Endothelial cell (in vitro differentiated cells): ENCODE measurements at regions not wholly inside any gene's neighbourhood (a gene's known extent, or its start where the extent isn't known, plus 50 kb on each side); places are given as distances from the start of the nearest gene placed in this dataset.

Experiments used
- DNase-seq: peaks from one replicate; pipeline ENCODE4 v3.0.0; 2021; ENCODE audit warnings: low spot score
- H3K27ac Mint-ChIP-seq: one replicate; pipeline ENCODE4 v1.8.0; 2021; ENCODE audit warnings: mixed read lengths, inconsistent platforms; ENCODE audit not compliant: unreplicated experiment
- H3K27me3 Mint-ChIP-seq: one replicate; pipeline ENCODE4 v1.8.0; 2021; ENCODE audit warnings: mild to moderate bottlenecking, moderate library complexity, mixed read lengths, inconsistent platforms; ENCODE audit not compliant: unreplicated experiment
- H3K36me3 Mint-ChIP-seq: one replicate; pipeline ENCODE4 v1.8.0; 2021; ENCODE audit warnings: mild to moderate bottlenecking, low read depth, mixed read lengths, inconsistent platforms; ENCODE audit not compliant: unreplicated experiment
- H3K4me1 Mint-ChIP-seq: one replicate; pipeline ENCODE4 v1.8.0; 2021; ENCODE audit warnings: mild to moderate bottlenecking, mixed read lengths, inconsistent platforms; ENCODE audit not compliant: unreplicated experiment
- H3K4me3 Mint-ChIP-seq: one replicate; pipeline ENCODE4 v1.8.0; 2021; ENCODE audit warnings: mild to moderate bottlenecking, mixed read lengths, inconsistent platforms; ENCODE audit not compliant: unreplicated experiment
- H3K9me3 Mint-ChIP-seq: one replicate; pipeline ENCODE4 v1.8.0; 2021; ENCODE audit warnings: mixed read lengths, inconsistent platforms; ENCODE audit not compliant: unreplicated experiment
- CTCF ChIP-seq: fragments of 200-600 bp; sonication (generic); IDR thresholded peaks from one replicate; pipeline ENCODE4 v1.5.0; 2021; ENCODE audit warnings: antibody characterized with exemption; ENCODE audit not compliant: unreplicated experiment

- no peak overlapping the region for H3K4me3 Mint-ChIP-seq
- no peak overlapping the region for H3K27ac Mint-ChIP-seq
- H3K36me3 Mint-ChIP-seq, result no peaks in the 10 kb centered on the region
- peaks cover 2% of the 10 kb centered on the region for H3K4me1 Mint-ChIP-seq
- H3K9me3 Mint-ChIP-seq, result no peaks in the 10 kb centered on the region
- peaks cover 3% of the 10 kb centered on the region for H3K27me3 Mint-ChIP-seq
- no peak for DNase-seq
- TF ChIP-seq CTCF, result no peak
These were observed 404.5 kb downstream of the BRD1 start for GRCh38 chr22:49423125-49423650.

- Mint-ChIP-seq H3K4me1 (peaks cover 2% of the 10 kb centered on the region), H3K27me3 (peaks cover 3% of the 10 kb centered on the region), H3K9me3 (no peaks in the 10 kb centered on the region), H3K27ac (no peak overlapping the region), H3K4me3 (no peak overlapping the region), H3K36me3 (no peaks in the 10 kb centered on the region)
- no peak for TF ChIP-seq CTCF
- no peak for DNase-seq
These were observed 405.0 kb downstream of the BRD1 start for GRCh38 chr22:49422701-49423100.

GRCh38 chr22:49420651-49421050 is 407.0 kb downstream of the BRD1 start:
- H3K36me3 Mint-ChIP-seq, result no peaks in the 10 kb centered on the region
- H3K27ac Mint-ChIP-seq, result no peak overlapping the region

GRCh38 chr22:49419661-49420060 is 408.0 kb downstream of the BRD1 start:
- Mint-ChIP-seq H3K4me1 (peaks cover 2% of the 10 kb centered on the region), H3K27ac (no peak overlapping the region), H3K27me3 (peaks cover 2% of the 10 kb centered on the region), H3K9me3 (no peaks in the 10 kb centered on the region), H3K4me3 (no peak overlapping the region), H3K36me3 (no peaks in the 10 kb centered on the region)
- no peak for DNase-seq
- no peak for TF ChIP-seq CTCF

More at GRCh38 chr22:49420651-49421050, 407.0 kb downstream of the BRD1 start:
- no peak for DNase-seq
- Mint-ChIP-seq H3K4me3 (no peak overlapping the region), H3K27me3 (peaks cover 3% of the 10 kb centered on the region), H3K9me3 (no peaks in the 10 kb centered on the region), H3K4me1 (peaks cover 2% of the 10 kb centered on the region)
- no peak for TF ChIP-seq CTCF

- H3K9me3 Mint-ChIP-seq, result no peaks in the 10 kb centered on the region
- no peaks in the 10 kb centered on the region for H3K36me3 Mint-ChIP-seq
- DNase-seq, result no peak
- no peak overlapping the region for H3K27ac Mint-ChIP-seq
- no peak overlapping the region for H3K4me3 Mint-ChIP-seq
- H3K27me3 Mint-ChIP-seq, result no peaks in the 10 kb centered on the region
- TF ChIP-seq CTCF, result no peak
- peaks cover 2% of the 10 kb centered on the region for H3K4me1 Mint-ChIP-seq
These were observed 408.7 kb downstream of the BRD1 start for GRCh38 chr22:49418943-49419342.
